ENCODE measurements at regions not wholly inside any gene's neighbourhood (a gene's known extent, or its start where the extent isn't known, plus 50 kb on each side); places are given as distances from the start of the nearest gene placed in this dataset.

DNA sequence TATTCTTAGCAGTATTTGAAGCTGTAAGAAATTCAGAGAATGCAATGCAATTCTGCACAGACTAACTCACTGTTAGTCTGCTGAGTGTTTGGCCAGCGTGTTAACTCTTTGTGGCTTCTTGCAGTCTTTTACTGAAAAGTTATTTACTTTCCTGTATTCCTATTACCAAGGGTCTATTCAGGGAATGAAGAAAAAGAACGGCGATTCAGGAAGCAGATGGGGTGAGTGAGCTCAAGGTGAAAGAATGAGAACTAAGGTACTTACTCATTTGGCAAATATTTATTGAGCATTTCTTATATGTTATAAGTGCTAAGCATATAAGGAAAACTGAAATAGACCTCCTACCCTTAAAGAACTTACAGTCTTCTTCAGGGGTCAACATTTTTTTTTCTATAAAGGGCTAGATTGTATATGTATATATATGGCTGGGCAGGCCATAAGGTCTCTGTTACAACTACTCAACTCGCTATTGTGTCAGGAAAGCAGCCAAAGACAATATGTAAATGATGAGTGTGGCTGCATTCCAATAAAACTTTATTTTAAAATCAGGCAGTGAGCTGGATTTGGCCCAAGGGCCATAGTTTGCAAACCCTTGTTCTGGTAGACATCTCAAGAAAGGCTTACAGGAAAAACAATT lies 271.9 kb upstream of the GADL1 start:
- TF ChIP-seq, protein P1, sequence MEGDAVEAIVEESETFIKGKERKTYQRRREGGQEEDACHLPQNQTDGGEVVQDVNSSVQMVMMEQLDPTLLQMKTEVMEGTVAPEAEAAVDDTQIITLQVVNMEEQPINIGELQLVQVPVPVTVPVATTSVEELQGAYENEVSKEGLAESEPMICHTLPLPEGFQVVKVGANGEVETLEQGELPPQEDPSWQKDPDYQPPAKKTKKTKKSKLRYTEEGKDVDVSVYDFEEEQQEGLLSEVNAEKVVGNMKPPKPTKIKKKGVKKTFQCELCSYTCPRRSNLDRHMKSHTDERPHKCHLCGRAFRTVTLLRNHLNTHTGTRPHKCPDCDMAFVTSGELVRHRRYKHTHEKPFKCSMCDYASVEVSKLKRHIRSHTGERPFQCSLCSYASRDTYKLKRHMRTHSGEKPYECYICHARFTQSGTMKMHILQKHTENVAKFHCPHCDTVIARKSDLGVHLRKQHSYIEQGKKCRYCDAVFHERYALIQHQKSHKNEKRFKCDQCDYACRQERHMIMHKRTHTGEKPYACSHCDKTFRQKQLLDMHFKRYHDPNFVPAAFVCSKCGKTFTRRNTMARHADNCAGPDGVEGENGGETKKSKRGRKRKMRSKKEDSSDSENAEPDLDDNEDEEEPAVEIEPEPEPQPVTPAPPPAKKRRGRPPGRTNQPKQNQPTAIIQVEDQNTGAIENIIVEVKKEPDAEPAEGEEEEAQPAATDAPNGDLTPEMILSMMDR (IDR thresholded peaks at IDR 0.05), result no peak
- no peak for TF ChIP-seq POLR2A (IDR thresholded peaks at IDR 0.05)

All from prostate gland (tissue), 2 donors.